AG09309 (cell line): ENCODE measurements at regions not wholly inside any gene's neighbourhood (a gene's known extent, or its start where the extent isn't known, plus 50 kb on each side); places are given as distances from the start of the nearest gene placed in this dataset.

Experiments
- DNase-seq: peaks from one replicate; pipeline ENCODE4 v3.0.0-alpha.2; 2010; ENCODE audit warnings: low read depth
- H3K4me3 ChIP-seq: 2 replicates; pipeline ENCODE4 v1.5.1; 2011; ENCODE audit warnings: mild to moderate bottlenecking, low read depth, low read length, moderate library complexity; ENCODE audit not compliant: control insufficient read depth
- TF ChIP-seq, protein P1 (sequence below): IDR thresholded peaks from 2 replicates; pipeline ENCODE4 v1.5.1; 2011; ENCODE audit warnings: mild to moderate bottlenecking, low read depth, low read length, inconsistent platforms; ENCODE audit not compliant: insufficient read depth, control insufficient read depth; ENCODE audit errors: missing control alignments

DNA sequence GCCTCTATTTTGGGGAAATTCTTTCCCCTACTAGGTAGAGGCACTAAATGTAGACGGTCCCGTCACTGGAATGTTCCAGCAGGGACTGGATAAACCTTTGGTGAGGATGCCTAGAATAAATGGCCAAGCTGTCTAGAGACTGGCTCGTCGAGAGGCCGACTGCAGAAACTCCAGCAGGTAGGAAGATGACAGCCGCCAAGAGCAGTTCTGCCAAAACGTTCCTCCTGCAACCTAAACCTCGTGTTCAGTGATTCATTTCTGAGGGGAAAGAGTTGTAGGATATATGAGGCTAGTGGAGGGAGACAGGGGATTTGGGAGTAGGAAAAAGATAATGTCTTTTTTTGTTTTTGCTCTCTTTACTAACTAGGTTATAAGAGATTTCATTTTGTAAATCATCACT, 184.7 kb upstream of the GDF10 start:
- H3K4me3 ChIP-seq, result no peak overlapping the region
- TF ChIP-seq, protein P1, sequence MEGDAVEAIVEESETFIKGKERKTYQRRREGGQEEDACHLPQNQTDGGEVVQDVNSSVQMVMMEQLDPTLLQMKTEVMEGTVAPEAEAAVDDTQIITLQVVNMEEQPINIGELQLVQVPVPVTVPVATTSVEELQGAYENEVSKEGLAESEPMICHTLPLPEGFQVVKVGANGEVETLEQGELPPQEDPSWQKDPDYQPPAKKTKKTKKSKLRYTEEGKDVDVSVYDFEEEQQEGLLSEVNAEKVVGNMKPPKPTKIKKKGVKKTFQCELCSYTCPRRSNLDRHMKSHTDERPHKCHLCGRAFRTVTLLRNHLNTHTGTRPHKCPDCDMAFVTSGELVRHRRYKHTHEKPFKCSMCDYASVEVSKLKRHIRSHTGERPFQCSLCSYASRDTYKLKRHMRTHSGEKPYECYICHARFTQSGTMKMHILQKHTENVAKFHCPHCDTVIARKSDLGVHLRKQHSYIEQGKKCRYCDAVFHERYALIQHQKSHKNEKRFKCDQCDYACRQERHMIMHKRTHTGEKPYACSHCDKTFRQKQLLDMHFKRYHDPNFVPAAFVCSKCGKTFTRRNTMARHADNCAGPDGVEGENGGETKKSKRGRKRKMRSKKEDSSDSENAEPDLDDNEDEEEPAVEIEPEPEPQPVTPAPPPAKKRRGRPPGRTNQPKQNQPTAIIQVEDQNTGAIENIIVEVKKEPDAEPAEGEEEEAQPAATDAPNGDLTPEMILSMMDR, result no peak
- DNase-seq, result no peak

DNA sequence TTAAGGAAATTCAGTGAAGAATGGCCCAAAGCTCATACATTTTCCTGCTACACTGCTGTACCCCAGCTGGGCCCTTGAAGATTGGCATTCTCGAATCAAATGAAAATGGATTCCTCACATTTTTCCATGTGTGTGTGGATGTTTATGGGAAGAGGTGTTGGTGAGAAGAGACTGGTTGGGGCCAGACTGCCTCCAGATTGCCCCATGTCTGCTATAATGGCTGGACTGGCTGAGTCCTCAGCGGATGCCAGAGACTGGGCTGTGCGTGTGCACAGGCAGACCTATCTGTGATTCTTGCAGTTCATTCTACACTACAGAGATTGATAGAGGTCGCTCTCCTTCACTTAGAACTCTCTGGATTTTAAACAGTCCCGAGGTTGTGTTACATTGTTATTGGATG, 183.6 kb upstream of the GDF10 start:
- TF ChIP-seq, protein P1, result no peak
- H3K4me3 ChIP-seq, result no peak overlapping the region
- DNase-seq, result no peak

DNA sequence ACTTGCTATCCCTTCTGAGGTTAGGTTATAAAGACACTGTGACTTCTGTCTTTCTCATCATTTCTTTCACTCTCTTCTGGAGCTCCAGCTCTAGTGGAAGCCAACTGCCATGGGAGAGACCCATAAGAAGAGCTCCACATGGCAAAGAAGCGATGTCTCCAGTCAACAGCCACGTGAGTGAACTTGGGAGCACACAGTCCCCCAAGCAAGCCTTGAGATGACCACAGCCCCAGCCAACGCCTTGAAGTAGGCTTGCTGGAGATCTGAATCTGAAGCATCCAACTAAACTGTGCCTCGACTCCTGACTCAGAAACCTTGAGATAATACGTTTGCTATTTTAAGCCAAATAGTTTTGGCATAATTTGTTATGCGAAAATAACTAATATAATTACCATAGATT, 181.7 kb upstream of the GDF10 start:
- TF ChIP-seq, protein P1, result no peak

DNA sequence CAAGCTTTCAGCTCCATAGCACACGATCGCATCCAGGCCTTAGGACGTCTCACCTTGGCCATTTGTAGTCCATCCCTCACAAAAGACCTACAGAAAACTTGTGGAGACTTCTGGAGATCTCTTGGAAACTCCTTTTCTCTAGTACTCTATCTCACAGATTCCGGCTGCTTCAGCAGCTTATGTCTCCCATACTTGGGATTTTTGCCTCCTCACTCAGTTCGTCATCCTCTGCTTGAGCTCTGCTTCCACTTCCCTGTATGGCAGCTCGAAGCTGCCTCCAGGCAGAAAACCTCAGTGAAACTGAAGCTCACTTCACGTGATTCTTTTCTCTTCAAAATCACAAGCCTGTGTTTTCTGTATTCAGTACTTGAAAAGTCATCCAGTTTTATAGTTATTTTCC, 178.7 kb upstream of the GDF10 start:
- no peak for DNase-seq
- no peak overlapping the region for H3K4me3 ChIP-seq
- TF ChIP-seq, protein P1, result no peak

More for the DNA sequence above, 181.7 kb upstream of the GDF10 start:
- no peak overlapping the region for H3K4me3 ChIP-seq
- DNase-seq, result no peak

DNA sequence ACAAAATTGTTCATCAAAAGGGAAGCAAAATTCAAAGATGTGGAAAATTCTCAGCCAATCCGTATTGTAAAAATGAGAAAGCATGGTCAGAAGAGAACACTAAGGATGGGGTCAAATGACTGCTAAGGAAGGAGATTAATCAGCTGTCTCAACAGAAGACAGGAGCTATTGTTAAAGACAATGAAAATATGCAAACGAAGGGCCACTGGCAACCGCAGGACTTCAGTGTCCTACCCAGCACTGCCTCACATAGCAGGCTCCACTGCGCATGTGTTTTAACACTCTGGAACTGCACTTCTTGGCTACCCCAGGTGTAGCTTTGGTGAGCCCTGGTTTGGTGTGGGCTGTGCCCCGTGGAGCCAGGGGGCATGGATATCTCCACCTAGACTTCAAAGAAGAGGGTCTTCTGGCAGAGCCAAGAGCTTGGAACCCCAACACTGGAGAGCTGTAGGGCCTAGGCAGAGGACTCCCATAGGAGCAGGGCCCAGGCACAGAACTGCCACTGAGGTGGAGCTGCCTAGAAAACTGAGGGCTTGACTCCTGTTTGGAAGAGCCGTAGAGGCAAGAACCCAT, 176.2 kb upstream of the GDF10 start:
- TF ChIP-seq, protein P1, result no peak
- DNase-seq, result no peak
- no peak overlapping the region for H3K4me3 ChIP-seq

DNA sequence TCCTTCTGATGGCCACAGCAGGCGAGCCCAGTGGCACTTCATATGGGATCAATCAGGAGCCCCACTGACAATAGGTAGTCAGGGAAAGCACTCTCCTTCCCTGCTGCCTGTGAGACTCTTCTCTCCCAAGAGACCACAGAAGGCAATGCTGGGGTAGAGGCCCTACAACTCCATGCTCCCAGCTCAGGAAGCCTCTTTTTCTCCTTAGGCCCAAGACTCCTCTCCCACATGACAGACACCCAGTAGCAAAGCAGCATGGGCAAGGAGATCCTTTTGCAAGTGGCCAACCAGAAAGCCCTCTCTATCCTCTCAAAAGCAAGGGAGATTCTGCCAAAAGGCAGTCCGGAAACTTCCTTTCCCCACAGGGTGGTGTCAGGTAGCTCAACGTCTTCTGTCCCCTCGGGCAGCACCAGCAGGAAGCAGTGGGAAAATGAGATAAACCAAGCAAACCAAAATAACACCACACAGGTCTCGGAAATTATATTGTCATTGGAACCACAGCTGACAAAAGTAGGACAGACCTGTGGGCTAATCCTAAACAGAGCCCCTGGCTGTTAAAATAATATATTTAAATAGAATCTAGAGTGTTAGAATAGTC, 172.7 kb upstream of the GDF10 start:
- H3K4me3 ChIP-seq, result no peak overlapping the region
- TF ChIP-seq, protein P1, result no peak
- DNase-seq, result no peak
